OCI-LY3 (cell line): ENCODE measurements at regions not wholly inside any gene's neighbourhood (a gene's known extent, or its start where the extent isn't known, plus 50 kb on each side); places are given as distances from the start of the nearest gene placed in this dataset.

Experiments
- CTCF ChIP-seq: fragments of 200-600, 300-600 bp; sonication (generic); IDR thresholded peaks from 2 replicates; pipeline ENCODE4 v1.5.1; 2014; ENCODE audit warnings: antibody characterized with exemption, low read length, low read depth
- EZH2phosphoT487 ChIP-seq: fragments of 200-600 bp; shearing (Covaris generic); IDR thresholded peaks from 2 replicates; pipeline ENCODE4 v1.6.1; 2018; ENCODE audit warnings: antibody characterized with exemption, mixed run types, low read depth

GRCh38 chr12:114986849-114987248 is 302.9 kb upstream of the TBX3 start:
- no peak for TF ChIP-seq CTCF
- no peak for TF ChIP-seq EZH2phosphoT487
